ENCODE measurements at regions not wholly inside any gene's neighbourhood (a gene's known extent, or its start where the extent isn't known, plus 50 kb on each side); places are given as distances from the start of the nearest gene placed in this dataset.

DNA sequence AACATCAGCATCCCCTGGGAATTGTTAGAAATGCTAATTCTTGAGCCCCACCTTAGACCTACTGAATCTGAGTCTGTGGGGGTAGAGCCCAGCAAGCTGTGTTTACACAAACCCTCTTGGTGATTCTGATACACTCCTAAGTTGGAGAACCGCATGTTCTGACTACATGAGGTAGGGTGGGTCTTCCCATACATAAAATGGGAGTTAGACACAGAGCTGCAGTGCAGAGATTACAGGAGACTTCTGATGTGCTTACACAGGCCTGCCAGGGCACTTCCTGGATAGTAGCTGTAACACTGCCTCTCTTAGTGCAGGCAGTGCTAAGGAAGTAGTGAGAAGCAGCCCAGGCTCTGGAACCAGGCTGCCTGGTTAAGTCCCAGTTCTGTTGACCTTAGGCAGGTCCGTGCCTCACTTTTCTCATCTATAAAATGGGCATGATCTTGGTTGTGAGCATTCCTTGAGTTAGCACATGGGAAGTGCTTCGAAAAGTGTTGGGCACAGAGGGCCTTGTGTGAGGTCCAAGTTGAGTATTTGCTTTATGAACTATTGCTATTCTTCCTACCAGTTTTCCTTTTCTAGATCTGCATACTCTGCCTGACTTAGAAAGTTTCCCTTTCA is 67.3 kb downstream of the GLI2 start:
- DNase-seq = no peak
- Histone ChIP-seq H3K27ac (no peak overlapping the region), H3K9me3 (replicated peaks) (no peaks in the 10 kb centered on the region), H3K4me3 (no peak overlapping the region), H3K27me3 (no peaks in the 10 kb centered on the region), H3K36me3 (no peaks in the 10 kb centered on the region), H3K4me1 (peaks cover 6% of the 10 kb centered on the region; the same call in 1 of the 2 replicates)

GRCh38 chr2:120803764-120804335 is 68.2 kb downstream of the GLI2 start:
- Histone ChIP-seq H3K36me3 (no peaks in the 10 kb centered on the region), H3K27ac (no peak overlapping the region), H3K9me3 (replicated peaks) (no peaks in the 10 kb centered on the region), H3K4me1 (peaks cover 6% of the 10 kb centered on the region; the same call in 1 of the 2 replicates), H3K4me3 (no peak overlapping the region), H3K27me3 (no peaks in the 10 kb centered on the region)
- DNase-seq = no peak

DNA sequence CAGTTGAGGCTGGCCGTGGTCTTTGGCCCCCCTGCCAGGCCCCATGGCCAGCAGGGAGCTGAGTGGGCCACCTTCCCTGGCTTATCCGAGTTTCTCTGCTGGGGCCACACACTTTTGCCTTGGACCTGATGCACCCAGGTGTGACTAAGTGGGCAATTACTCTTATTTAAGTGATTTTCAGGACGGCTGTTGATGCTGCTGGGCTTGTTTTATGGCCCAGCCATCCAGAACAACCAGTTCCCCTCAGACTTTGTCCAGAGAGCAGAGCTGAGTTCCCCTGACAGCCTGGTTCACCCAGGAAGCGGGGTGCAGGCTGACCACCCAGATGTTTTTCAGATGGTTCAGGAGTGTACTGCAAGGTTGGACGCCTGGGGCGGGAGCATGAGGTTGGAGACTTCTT is 68.8 kb downstream of the GLI2 start:
- no peaks in the 10 kb centered on the region for H3K27me3 ChIP-seq
- no peaks in the 10 kb centered on the region for H3K9me3 ChIP-seq (replicated peaks)
- H3K4me3 ChIP-seq = no peak overlapping the region
- peaks cover 6% of the 10 kb centered on the region; the same call in 1 of the 2 replicates for H3K4me1 ChIP-seq
- no peaks in the 10 kb centered on the region for H3K36me3 ChIP-seq
- DNase-seq = no peak
- no peak overlapping the region for H3K27ac ChIP-seq

DNA sequence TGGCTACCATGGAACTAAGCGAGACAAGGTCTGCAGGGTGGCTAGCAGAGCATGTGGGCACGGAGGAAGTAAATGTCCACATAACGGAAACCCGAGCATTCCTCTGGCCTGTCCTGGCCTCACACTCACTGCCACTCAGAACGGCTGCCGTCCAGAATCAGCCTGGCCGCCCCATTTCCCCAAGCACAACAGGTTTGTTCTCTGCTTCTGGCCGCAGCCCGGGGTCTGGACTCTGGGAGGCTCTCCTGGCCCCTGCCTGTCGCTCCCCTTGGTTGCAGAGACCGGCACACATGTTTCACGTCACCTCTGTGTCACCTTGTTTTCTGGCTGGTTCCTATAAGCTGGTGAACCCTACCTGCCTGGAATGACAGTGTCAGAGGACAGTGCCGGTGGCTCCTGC is 69.3 kb downstream of the GLI2 start:
- DNase-seq = no peak
- no peaks in the 10 kb centered on the region for H3K9me3 ChIP-seq (replicated peaks)
- no peak overlapping the region for H3K4me3 ChIP-seq
- no peaks in the 10 kb centered on the region for H3K27me3 ChIP-seq
- no peaks in the 10 kb centered on the region for H3K36me3 ChIP-seq
- H3K4me1 ChIP-seq = peaks cover 6% of the 10 kb centered on the region; the same call in 1 of the 2 replicates
- H3K27ac ChIP-seq = no peak overlapping the region

GRCh38 chr2:120805602-120806001 is 69.9 kb downstream of the GLI2 start:
- no peak overlapping the region for H3K4me3 ChIP-seq
- H3K36me3 ChIP-seq = no peaks in the 10 kb centered on the region
- no peak overlapping the region for H3K27ac ChIP-seq
- no peaks in the 10 kb centered on the region for H3K27me3 ChIP-seq
- no peaks in the 10 kb centered on the region for H3K9me3 ChIP-seq (replicated peaks)
- H3K4me1 ChIP-seq = peaks cover 6% of the 10 kb centered on the region; the same call in 1 of the 2 replicates
- DNase-seq = no peak

- no peaks in the 10 kb centered on the region for H3K36me3 ChIP-seq
- DNase-seq = no peak
- no peaks in the 10 kb centered on the region for H3K27me3 ChIP-seq
- no peak overlapping the region for H3K4me3 ChIP-seq
- peaks cover 6% of the 10 kb centered on the region; the same call in 1 of the 2 replicates for H3K4me1 ChIP-seq
- H3K9me3 ChIP-seq (replicated peaks) = no peaks in the 10 kb centered on the region
- H3K27ac ChIP-seq = no peak overlapping the region
Observed at GRCh38 chr2:120807751-120808150, 72.1 kb downstream of the GLI2 start.

GRCh38 chr2:120809151-120809550 is 73.5 kb downstream of the GLI2 start:
- no peaks in the 10 kb centered on the region for H3K27me3 ChIP-seq
- H3K9me3 ChIP-seq (replicated peaks) = no peaks in the 10 kb centered on the region
- H3K36me3 ChIP-seq = no peaks in the 10 kb centered on the region
- no peak overlapping the region for H3K4me3 ChIP-seq
- H3K27ac ChIP-seq = no peak overlapping the region
- no peak for DNase-seq
- peaks cover 2% of the 10 kb centered on the region; the same call in 1 of the 2 replicates for H3K4me1 ChIP-seq

- no peaks in the 10 kb centered on the region for H3K36me3 ChIP-seq
- H3K9me3 ChIP-seq (replicated peaks) = no peaks in the 10 kb centered on the region
- H3K27ac ChIP-seq = no peak overlapping the region
- no peak for DNase-seq
- no peak overlapping the region for H3K4me3 ChIP-seq
- H3K27me3 ChIP-seq = no peaks in the 10 kb centered on the region
- H3K4me1 ChIP-seq = no peaks in the 10 kb centered on the region; the same call in 1 of the 2 replicates
Observed at GRCh38 chr2:120809609-120810440, 74.2 kb downstream of the GLI2 start.

- H3K9me3 ChIP-seq (replicated peaks) = no peaks in the 10 kb centered on the region
- H3K36me3 ChIP-seq = no peaks in the 10 kb centered on the region
- H3K27ac ChIP-seq = no peak overlapping the region
- no peak overlapping the region for H3K4me3 ChIP-seq
- no peaks in the 10 kb centered on the region for H3K4me1 ChIP-seq
- no peaks in the 10 kb centered on the region for H3K27me3 ChIP-seq
- no peak for DNase-seq
Observed at GRCh38 chr2:120810639-120811038, 75.0 kb downstream of the GLI2 start.

DNA sequence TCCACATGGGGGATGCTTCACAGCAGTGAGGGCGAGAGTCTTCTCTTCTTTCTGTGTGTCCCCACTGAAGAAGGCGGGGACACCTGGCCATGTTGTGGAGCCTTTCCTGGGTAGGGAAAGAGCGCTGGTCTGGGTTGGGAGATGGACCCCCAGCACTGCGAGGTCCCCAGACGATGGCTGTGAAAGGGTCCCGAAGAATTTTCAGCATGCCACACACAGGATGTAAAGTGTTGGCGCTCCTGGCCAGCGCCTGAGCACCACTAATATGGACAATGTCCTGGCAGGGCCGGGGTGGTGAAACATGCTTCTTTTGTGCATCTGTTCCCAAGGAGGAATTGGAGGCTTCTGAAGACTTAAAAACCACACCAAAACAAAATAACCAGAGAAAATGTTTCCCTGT is 77.2 kb downstream of the GLI2 start:
- no peak overlapping the region for H3K4me3 ChIP-seq
- no peak for DNase-seq
- no peaks in the 10 kb centered on the region for H3K27me3 ChIP-seq
- H3K27ac ChIP-seq = no peak overlapping the region
- no peaks in the 10 kb centered on the region for H3K9me3 ChIP-seq (replicated peaks)
- peaks cover 2% of the 10 kb centered on the region for H3K4me1 ChIP-seq
- H3K36me3 ChIP-seq = no peaks in the 10 kb centered on the region

- Histone ChIP-seq H3K4me3 (no peak overlapping the region), H3K27ac (no peak overlapping the region), H3K9me3 (replicated peaks) (no peaks in the 10 kb centered on the region), H3K4me1 (peaks cover 13% of the 10 kb centered on the region), H3K27me3 (no peaks in the 10 kb centered on the region), H3K36me3 (no peaks in the 10 kb centered on the region)
- DNase-seq = no peak
Observed at GRCh38 chr2:120814352-120814751, 78.7 kb downstream of the GLI2 start.

- H3K9me3 ChIP-seq (replicated peaks) = no peaks in the 10 kb centered on the region
- no peaks in the 10 kb centered on the region for H3K27me3 ChIP-seq
- peaks cover 20% of the 10 kb centered on the region for H3K4me1 ChIP-seq
- H3K27ac ChIP-seq = no peak overlapping the region
- H3K36me3 ChIP-seq = no peaks in the 10 kb centered on the region
- no peak overlapping the region for H3K4me3 ChIP-seq
- no peak for DNase-seq
Observed at GRCh38 chr2:120815292-120815691, 79.6 kb downstream of the GLI2 start.

- H3K4me3 ChIP-seq = no peak overlapping the region
- H3K4me1 ChIP-seq = peaks cover 32% of the 10 kb centered on the region
- H3K27me3 ChIP-seq = no peaks in the 10 kb centered on the region
- no peak overlapping the region for H3K27ac ChIP-seq
- H3K9me3 ChIP-seq (replicated peaks) = no peaks in the 10 kb centered on the region
- H3K36me3 ChIP-seq = no peaks in the 10 kb centered on the region
- DNase-seq = no peak
Observed at GRCh38 chr2:120817136-120817955, 81.7 kb downstream of the GLI2 start.

DNA sequence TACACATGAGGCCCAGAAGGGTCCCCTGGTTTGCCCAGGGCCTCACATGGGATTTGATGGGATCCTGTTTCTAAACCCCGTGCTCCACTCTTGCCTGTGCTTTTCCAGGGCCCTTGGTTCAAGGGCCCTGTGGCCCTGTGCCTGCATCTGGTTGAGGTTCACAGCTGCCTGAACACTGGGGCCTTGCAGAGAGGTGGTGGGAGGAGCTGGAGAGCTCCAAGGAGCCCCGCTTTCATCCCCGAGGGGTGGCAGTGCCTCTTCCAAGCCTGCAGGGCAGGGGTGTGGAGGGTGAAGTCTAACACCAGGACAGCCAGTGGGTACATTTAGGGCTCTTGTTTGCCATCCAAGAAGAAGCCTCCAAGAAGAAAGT is 82.3 kb downstream of the GLI2 start:
- H3K27me3 ChIP-seq = no peaks in the 10 kb centered on the region
- no peak overlapping the region for H3K27ac ChIP-seq
- H3K9me3 ChIP-seq (replicated peaks) = no peaks in the 10 kb centered on the region
- H3K36me3 ChIP-seq = no peaks in the 10 kb centered on the region
- peaks cover 32% of the 10 kb centered on the region for H3K4me1 ChIP-seq
- no peak for DNase-seq
- no peak overlapping the region for H3K4me3 ChIP-seq

Measured in SJCRH30 (cell line).